Brain microvascular endothelial cell (primary cell): ENCODE measurements at regions not wholly inside any gene's neighbourhood (a gene's known extent, or its start where the extent isn't known, plus 50 kb on each side); places are given as distances from the start of the nearest gene placed in this dataset.

Source experiments
- DNase-seq: peaks from one replicate; pipeline ENCODE4 v3.0.0-alpha.2; 2020
- H3K27ac ChIP-seq: fragments of 250-450 bp; sonication (Bioruptor Pico); 2 replicates; pipeline ENCODE4 v1.5.1; 2020; ENCODE audit warnings: mild to moderate bottlenecking, moderate library complexity
- H3K27me3 ChIP-seq: fragments of 250-450 bp; sonication (Bioruptor Pico); replicated peaks from 2 replicates; pipeline ENCODE4 v1.5.1; 2020; ENCODE audit warnings: mild to moderate bottlenecking
- H3K36me3 ChIP-seq: fragments of 250-450 bp; sonication (Bioruptor Pico); replicated peaks from 2 replicates; pipeline ENCODE4 v1.5.1; 2020; ENCODE audit warnings: mild to moderate bottlenecking
- H3K4me3 ChIP-seq: 2 replicates; pipeline ENCODE4 v1.5.1; 2011; ENCODE audit warnings: low read depth, mild to moderate bottlenecking, control low read depth, low read length, moderate library complexity
- in situ Hi-C: cut with HindIII; loops from 2 replicates; pipeline ENCODE4 v1.10.0; 2017; ENCODE audit warnings: low sequenced_read_pairs, low pct_ligation_motif_present
- TF ChIP-seq, protein P1 (sequence below): IDR thresholded peaks from 2 replicates; pipeline ENCODE4 v1.5.1; 2011; ENCODE audit warnings: low read depth, mild to moderate bottlenecking, moderate library complexity, low read length, control low read depth, inconsistent platforms; ENCODE audit errors: missing control alignments

DNA sequence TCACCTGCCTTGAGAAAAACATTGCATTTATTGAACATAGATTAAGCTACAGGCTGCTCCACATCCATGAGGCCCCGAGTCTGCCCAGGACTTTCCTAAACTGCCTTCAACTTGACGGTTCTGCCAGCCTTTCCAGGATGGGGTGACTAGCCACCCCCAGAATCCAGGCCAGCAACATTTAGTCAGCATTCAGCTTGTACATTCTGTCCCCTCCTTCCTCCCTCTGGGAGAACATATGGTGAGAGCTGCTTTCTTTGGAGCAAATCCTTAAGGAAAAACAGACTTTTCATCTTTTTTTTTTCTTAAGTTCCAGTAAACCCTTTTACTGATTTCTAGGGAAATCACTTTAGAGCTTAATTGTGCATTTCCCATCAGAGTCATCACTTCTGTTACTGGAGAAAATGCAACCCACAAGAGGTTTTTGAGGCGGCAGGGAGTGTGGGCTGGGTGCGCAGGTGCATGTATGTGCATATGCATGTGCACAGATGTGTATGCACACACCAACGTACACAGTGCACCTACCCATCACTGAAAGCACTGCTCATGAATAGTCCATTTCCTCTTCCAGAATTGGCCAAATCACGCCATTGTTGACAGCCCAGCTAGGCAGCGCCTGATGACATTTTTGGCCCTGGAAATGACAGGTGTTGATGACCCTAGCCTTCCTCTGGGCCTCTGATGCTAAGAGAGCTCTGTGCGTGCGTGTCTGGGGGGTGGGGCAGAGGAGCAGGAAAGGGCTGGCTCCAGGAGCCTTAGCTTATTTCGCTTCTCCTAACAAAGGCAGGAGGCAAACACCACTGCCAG is 145.6 kb downstream of the HSD17B3 start:
- H3K27me3 ChIP-seq: no peaks in the 10 kb centered on the region
- no peak overlapping the region for H3K4me3 ChIP-seq
- TF ChIP-seq, protein P1, sequence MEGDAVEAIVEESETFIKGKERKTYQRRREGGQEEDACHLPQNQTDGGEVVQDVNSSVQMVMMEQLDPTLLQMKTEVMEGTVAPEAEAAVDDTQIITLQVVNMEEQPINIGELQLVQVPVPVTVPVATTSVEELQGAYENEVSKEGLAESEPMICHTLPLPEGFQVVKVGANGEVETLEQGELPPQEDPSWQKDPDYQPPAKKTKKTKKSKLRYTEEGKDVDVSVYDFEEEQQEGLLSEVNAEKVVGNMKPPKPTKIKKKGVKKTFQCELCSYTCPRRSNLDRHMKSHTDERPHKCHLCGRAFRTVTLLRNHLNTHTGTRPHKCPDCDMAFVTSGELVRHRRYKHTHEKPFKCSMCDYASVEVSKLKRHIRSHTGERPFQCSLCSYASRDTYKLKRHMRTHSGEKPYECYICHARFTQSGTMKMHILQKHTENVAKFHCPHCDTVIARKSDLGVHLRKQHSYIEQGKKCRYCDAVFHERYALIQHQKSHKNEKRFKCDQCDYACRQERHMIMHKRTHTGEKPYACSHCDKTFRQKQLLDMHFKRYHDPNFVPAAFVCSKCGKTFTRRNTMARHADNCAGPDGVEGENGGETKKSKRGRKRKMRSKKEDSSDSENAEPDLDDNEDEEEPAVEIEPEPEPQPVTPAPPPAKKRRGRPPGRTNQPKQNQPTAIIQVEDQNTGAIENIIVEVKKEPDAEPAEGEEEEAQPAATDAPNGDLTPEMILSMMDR: no peak
- in situ Hi-C loops: no loop called here
- no peaks in the 10 kb centered on the region for H3K36me3 ChIP-seq
- DNase-seq: no peak
- no peak overlapping the region for H3K27ac ChIP-seq

DNA sequence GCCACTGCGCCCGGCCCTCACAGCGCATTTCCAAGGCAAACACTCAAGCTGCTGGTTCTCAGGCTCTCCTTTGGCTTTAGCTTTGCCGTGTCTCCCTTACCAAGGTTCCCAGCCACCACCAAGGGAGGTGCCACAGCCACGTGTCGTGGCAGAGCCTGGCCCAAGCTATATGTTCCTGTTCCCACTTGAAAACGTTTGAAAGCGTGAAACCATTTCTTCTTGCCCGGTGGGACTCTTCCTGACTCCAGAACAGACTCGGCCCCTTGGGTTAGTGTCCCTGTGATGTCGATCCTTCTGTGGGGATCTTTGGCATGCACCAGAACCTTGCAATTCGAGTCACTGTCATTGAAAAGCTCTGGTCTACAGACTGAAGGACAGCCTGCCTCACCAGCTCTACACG is 147.9 kb downstream of the HSD17B3 start:
- Histone ChIP-seq H3K27ac (no peak overlapping the region), H3K36me3 (no peaks in the 10 kb centered on the region), H3K27me3 (no peaks in the 10 kb centered on the region), H3K4me3 (no peak overlapping the region)
- in situ Hi-C loops: no loop called here
- no peak for DNase-seq
- TF ChIP-seq, protein P1: no peak

DNA sequence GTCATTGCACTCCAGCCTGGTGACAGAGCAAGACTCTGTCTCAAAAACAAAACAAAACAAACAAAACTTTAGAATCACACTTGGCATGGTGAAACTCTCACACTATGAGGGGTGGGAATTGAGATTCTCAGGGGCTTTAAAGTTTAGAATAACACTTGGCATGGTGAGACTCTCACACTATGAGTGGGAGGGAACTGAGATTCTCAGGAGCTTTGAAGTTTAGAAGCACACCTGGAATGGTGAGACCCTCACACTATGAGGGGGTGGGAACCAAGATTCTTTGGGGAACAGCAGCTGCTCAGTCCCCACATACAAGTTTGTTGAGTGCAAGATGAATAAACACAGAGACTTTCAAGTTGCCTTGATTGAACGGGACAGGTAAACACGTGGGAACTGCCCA is 149.4 kb downstream of the HSD17B3 start:
- no peaks in the 10 kb centered on the region for H3K27me3 ChIP-seq
- no peak overlapping the region for H3K4me3 ChIP-seq
- in situ Hi-C loops: no loop called here
- no peak overlapping the region for H3K27ac ChIP-seq
- TF ChIP-seq, protein P1: no peak
- no peaks in the 10 kb centered on the region for H3K36me3 ChIP-seq
- no peak for DNase-seq

DNA sequence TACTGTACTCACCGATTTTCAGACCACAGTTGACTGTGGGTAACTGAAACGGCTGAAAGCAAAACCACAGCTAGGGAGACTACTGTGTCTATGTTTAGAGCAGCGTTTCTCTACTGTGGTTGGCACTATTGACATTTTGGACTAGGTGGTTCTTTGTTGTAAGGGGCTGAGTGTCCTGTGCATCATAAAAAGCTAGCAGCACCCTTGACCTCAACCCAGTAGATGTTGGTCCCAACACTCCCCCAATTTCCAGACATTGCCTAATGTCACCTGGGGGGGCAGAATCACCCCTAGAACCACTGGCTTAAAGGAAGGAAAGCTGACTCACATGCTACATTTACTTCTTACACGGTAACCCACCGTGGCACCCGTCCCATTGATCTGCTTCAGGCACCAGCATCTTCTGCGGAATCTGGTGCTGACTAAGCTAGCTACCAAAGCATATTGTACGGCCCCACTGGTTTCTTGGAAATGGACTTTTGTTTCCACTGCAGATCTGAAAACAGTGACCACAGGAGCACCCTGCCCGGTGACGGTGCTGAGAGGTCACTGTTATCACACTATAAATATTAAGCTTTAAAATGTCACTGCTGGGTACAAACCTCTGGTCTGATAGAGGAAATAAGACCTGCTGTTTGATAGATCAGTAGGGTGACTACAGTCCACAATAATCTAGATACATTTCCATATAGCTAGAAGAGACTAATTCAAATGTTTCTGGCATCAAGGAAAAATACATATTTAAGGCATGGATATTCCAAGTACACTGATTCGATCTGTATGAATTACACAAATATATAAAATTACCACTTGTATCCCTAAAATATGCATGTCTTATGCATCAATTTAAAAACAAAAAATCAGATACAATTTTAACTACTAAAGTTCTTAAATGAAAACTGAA is 151.4 kb downstream of the HSD17B3 start:
- Histone ChIP-seq H3K27ac (no peak overlapping the region), H3K36me3 (no peaks in the 10 kb centered on the region), H3K4me3 (no peak overlapping the region), H3K27me3 (no peaks in the 10 kb centered on the region)
- TF ChIP-seq, protein P1: no peak
- in situ Hi-C loops: no loop called here
- DNase-seq: no peak

DNA sequence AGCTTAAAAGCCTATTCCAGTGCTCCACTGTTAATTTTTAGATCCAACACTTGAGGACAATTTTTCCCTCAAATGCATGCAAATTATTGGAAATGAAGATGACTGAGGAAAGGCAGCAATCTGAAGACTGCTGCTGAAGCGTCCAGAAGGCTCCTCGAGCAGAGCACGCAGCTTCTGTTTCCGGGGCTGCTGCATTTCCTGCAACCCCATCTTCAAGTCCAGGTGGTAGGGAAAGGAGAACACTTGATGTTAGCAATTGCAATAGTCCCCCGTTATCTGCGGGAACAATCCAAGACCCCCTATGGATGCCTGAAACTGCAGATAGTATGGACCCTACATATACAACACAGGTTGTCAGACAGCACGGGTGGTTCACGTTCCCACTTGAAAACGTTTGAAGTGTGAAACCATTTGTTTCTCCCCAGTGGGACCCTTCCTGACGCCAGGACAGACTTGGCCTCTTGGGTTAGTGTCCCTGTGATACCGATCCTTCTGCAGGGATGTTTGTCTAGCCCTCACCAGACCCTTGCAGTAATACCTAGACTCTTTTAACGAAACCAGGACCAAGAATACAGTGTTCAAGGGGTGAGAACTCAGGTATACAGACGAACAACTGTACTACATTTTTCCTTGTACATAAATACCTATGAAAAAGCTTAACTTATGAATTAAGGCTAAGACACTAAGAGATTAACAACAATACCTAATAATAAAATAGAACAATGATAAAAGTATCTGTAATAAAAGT is 152.3 kb downstream of the HSD17B3 start:
- Histone ChIP-seq H3K27ac (no peak overlapping the region), H3K27me3 (no peaks in the 10 kb centered on the region), H3K36me3 (no peaks in the 10 kb centered on the region), H3K4me3 (no peak overlapping the region)
- TF ChIP-seq, protein P1: no peak
- in situ Hi-C loops: no loop called here
- DNase-seq: no peak
